ENCODE measurements at regions not wholly inside any gene's neighbourhood (a gene's known extent, or its start where the extent isn't known, plus 50 kb on each side); places are given as distances from the start of the nearest gene placed in this dataset.

GRCh38 chr21:22450507-22450906 is 1452.3 kb downstream of the NCAM2 start:
- Mint-ChIP-seq H3K9me3 (ENCODE audit: unreplicated experiment) (no peaks in the 10 kb centered on the region), H3K4me3 (ENCODE audit: unreplicated experiment) (no peak overlapping the region), H3K36me3 (ENCODE audit: low read depth, unreplicated experiment) (no peaks in the 10 kb centered on the region), H3K27ac (ENCODE audit: unreplicated experiment) (no peak overlapping the region), H3K4me1 (ENCODE audit: unreplicated experiment) (no peaks in the 10 kb centered on the region), H3K27me3 (ENCODE audit: unreplicated experiment) (no peaks in the 10 kb centered on the region)
- DNase-seq (ENCODE audit: low spot score): no peak
- TF ChIP-seq CTCF (IDR thresholded peaks at IDR 0.05; ENCODE audit: unreplicated experiment): no peak

- TF ChIP-seq CTCF (IDR thresholded peaks at IDR 0.05; ENCODE audit: unreplicated experiment): no peak
- H3K9me3 Mint-ChIP-seq (ENCODE audit: unreplicated experiment): no peaks in the 10 kb centered on the region
Observed at GRCh38 chr21:22456241-22456640, 1458.0 kb downstream of the NCAM2 start.

GRCh38 chr21:22468893-22469292 is 1470.7 kb downstream of the NCAM2 start:
- no peaks in the 10 kb centered on the region for H3K36me3 Mint-ChIP-seq (ENCODE audit: low read depth, unreplicated experiment)
- H3K27ac Mint-ChIP-seq (ENCODE audit: unreplicated experiment): no peak overlapping the region
- no peaks in the 10 kb centered on the region for H3K4me1 Mint-ChIP-seq (ENCODE audit: unreplicated experiment)

More at GRCh38 chr21:22456241-22456640, 1458.0 kb downstream of the NCAM2 start:
- DNase-seq (ENCODE audit: low spot score): no peak
- peaks cover 3% of the 10 kb centered on the region for H3K36me3 Mint-ChIP-seq (ENCODE audit: low read depth, unreplicated experiment)
- peaks cover 6% of the 10 kb centered on the region for H3K4me1 Mint-ChIP-seq (ENCODE audit: unreplicated experiment)
- peaks cover 1% of the 10 kb centered on the region for H3K27me3 Mint-ChIP-seq (ENCODE audit: unreplicated experiment)
- no peak overlapping the region for H3K4me3 Mint-ChIP-seq (ENCODE audit: unreplicated experiment)
- no peak overlapping the region for H3K27ac Mint-ChIP-seq (ENCODE audit: unreplicated experiment)

GRCh38 chr21:22474403-22474802 is 1476.2 kb downstream of the NCAM2 start:
- H3K27me3 Mint-ChIP-seq (ENCODE audit: unreplicated experiment): no peaks in the 10 kb centered on the region
- no peaks in the 10 kb centered on the region for H3K36me3 Mint-ChIP-seq (ENCODE audit: low read depth, unreplicated experiment)
- peaks cover 4% of the 10 kb centered on the region for H3K9me3 Mint-ChIP-seq (ENCODE audit: unreplicated experiment)
- TF ChIP-seq CTCF (IDR thresholded peaks at IDR 0.05; ENCODE audit: unreplicated experiment): no peak
- H3K27ac Mint-ChIP-seq (ENCODE audit: unreplicated experiment): no peak overlapping the region
- no peak overlapping the region for H3K4me3 Mint-ChIP-seq (ENCODE audit: unreplicated experiment)
- no peak for DNase-seq (ENCODE audit: low spot score)
- H3K4me1 Mint-ChIP-seq (ENCODE audit: unreplicated experiment): no peaks in the 10 kb centered on the region

More at GRCh38 chr21:22468893-22469292, 1470.7 kb downstream of the NCAM2 start:
- Mint-ChIP-seq H3K27me3 (ENCODE audit: unreplicated experiment) (no peaks in the 10 kb centered on the region), H3K4me3 (ENCODE audit: unreplicated experiment) (no peak overlapping the region), H3K9me3 (ENCODE audit: unreplicated experiment) (no peaks in the 10 kb centered on the region)
- DNase-seq (ENCODE audit: low spot score): no peak
- no peak for TF ChIP-seq CTCF (IDR thresholded peaks at IDR 0.05; ENCODE audit: unreplicated experiment)

GRCh38 chr21:22476214-22476613 is 1478.0 kb downstream of the NCAM2 start:
- Mint-ChIP-seq H3K27ac (ENCODE audit: unreplicated experiment) (no peak overlapping the region), H3K4me3 (ENCODE audit: unreplicated experiment) (no peak overlapping the region), H3K36me3 (ENCODE audit: low read depth, unreplicated experiment) (no peaks in the 10 kb centered on the region), H3K9me3 (ENCODE audit: unreplicated experiment) (peaks cover 4% of the 10 kb centered on the region), H3K27me3 (ENCODE audit: unreplicated experiment) (no peaks in the 10 kb centered on the region), H3K4me1 (ENCODE audit: unreplicated experiment) (no peaks in the 10 kb centered on the region)
- TF ChIP-seq CTCF (IDR thresholded peaks at IDR 0.05; ENCODE audit: unreplicated experiment): no peak
- no peak for DNase-seq (ENCODE audit: low spot score)

Data from endothelial cell (in vitro differentiated cells).